ENCODE measurements at regions not wholly inside any gene's neighbourhood (a gene's known extent, or its start where the extent isn't known, plus 50 kb on each side); places are given as distances from the start of the nearest gene placed in this dataset.

- TF ChIP-seq CTCF (IDR thresholded peaks at IDR 0.05; ENCODE audit: control insufficient read depth, extremely low read depth, insufficient read depth): no peak
- no peak for DNase-seq (ENCODE audit: low read depth)
- no peak overlapping the region for H3K4me3 ChIP-seq (ENCODE audit: low read depth, low read length)
Observed at GRCh38 chr3:193865339-193865738, 270.6 kb upstream of the HES1 start.

GRCh38 chr3:193865896-193866480 lies 270.0 kb upstream of the HES1 start:
- no peak overlapping the region for H3K4me3 ChIP-seq (ENCODE audit: low read depth, low read length)
- no peak for DNase-seq (ENCODE audit: low read depth)
- TF ChIP-seq CTCF (IDR thresholded peaks at IDR 0.05; ENCODE audit: control insufficient read depth, extremely low read depth, insufficient read depth): no peak

- no peak overlapping the region for H3K4me3 ChIP-seq (ENCODE audit: low read depth, low read length)
- no peak for TF ChIP-seq CTCF (IDR thresholded peaks at IDR 0.05; ENCODE audit: control insufficient read depth, extremely low read depth, insufficient read depth)
- DNase-seq (ENCODE audit: low read depth): no peak
Observed at GRCh38 chr3:193868590-193868989, 267.4 kb upstream of the HES1 start.

GRCh38 chr3:193869221-193870201 lies 266.4 kb upstream of the HES1 start:
- DNase-seq (ENCODE audit: low read depth): no peak
- H3K4me3 ChIP-seq (ENCODE audit: low read depth, low read length): no peak overlapping the region

GRCh38 chr3:193870376-193871219 lies 265.4 kb upstream of the HES1 start:
- no peak for TF ChIP-seq CTCF (IDR thresholded peaks at IDR 0.05; ENCODE audit: control insufficient read depth, extremely low read depth, insufficient read depth)
- DNase-seq (ENCODE audit: low read depth): no peak
- H3K4me3 ChIP-seq (ENCODE audit: low read depth, low read length): no peak overlapping the region

More at GRCh38 chr3:193869221-193870201, 266.4 kb upstream of the HES1 start:
- TF ChIP-seq CTCF (IDR thresholded peaks at IDR 0.05; ENCODE audit: control insufficient read depth, extremely low read depth, insufficient read depth): no peak

GRCh38 chr3:193871220-193871485 lies 264.8 kb upstream of the HES1 start:
- H3K4me3 ChIP-seq (ENCODE audit: low read depth, low read length): no peak overlapping the region
- TF ChIP-seq CTCF (IDR thresholded peaks at IDR 0.05; ENCODE audit: control insufficient read depth, extremely low read depth, insufficient read depth): no peak
- DNase-seq (ENCODE audit: low read depth): no peak

Measured in LNCaP clone FGC (cell line).